ENCODE measurements at regions not wholly inside any gene's neighbourhood (a gene's known extent, or its start where the extent isn't known, plus 50 kb on each side); places are given as distances from the start of the nearest gene placed in this dataset.

- H3K27me3 ChIP-seq = no peaks in the 10 kb centered on the region
- TF ChIP-seq EZH2phosphoT487 (IDR thresholded peaks at IDR 0.05) (no peak), EZH2 (IDR thresholded peaks at IDR 0.05) (no peak), CTCF (IDR thresholded peaks at IDR 0.05) (no peak)
- Mint-ChIP-seq H3K4me3 (no peak overlapping the region), H3K27me3 (ENCODE audit: insufficient read depth, low read depth) (no peaks in the 10 kb centered on the region), H3K36me3 (no peaks in the 10 kb centered on the region), H3K9me3 (peaks cover 8% of the 10 kb centered on the region), H3K4me1 (no peaks in the 10 kb centered on the region), H3K27ac (no peak overlapping the region)
- H3F3A ChIP-seq (ENCODE audit: low read depth) = no peaks in the 10 kb centered on the region
- H3K9me3 ChIP-seq (ENCODE audit: low read depth) = no peaks in the 10 kb centered on the region
- no peak overlapping the region for H3K9ac ChIP-seq
- H3K79me2 ChIP-seq (ENCODE audit: low read depth) = no peaks in the 10 kb centered on the region
- DNase-seq (ENCODE audit: low spot score) = no peak
- H4K20me1 ChIP-seq (ENCODE audit: low read depth) = no peaks in the 10 kb centered on the region
- H2AFZ ChIP-seq (replicated peaks) = peak overlapping the region; percentile 26
- no peaks in the 10 kb centered on the region for H3K36me3 ChIP-seq
- H3K4me1 ChIP-seq = no peaks in the 10 kb centered on the region
- H3K4me3 ChIP-seq = no peak overlapping the region
- H3K27ac ChIP-seq = no peak overlapping the region
- H3K4me2 ChIP-seq = no peak overlapping the region
Measured at GRCh38 chr7:125834421-125834820, 904.8 kb upstream of the POT1 start.

- no peak for TF ChIP-seq CTCF (IDR thresholded peaks at IDR 0.05)
- Histone ChIP-seq H3F3A (ENCODE audit: low read depth) (no peaks in the 10 kb centered on the region), H3K9ac (no peak overlapping the region), H3K27ac (no peak overlapping the region), H4K20me1 (ENCODE audit: low read depth) (no peaks in the 10 kb centered on the region), H3K27me3 (no peaks in the 10 kb centered on the region), H3K4me2 (no peak overlapping the region), H2AFZ (replicated peaks) (peak overlapping the region; percentile 26), H3K9me3 (ENCODE audit: low read depth) (no peaks in the 10 kb centered on the region), H3K4me1 (no peaks in the 10 kb centered on the region), H3K4me3 (no peak overlapping the region), H3K36me3 (no peaks in the 10 kb centered on the region), H3K79me2 (ENCODE audit: low read depth) (no peaks in the 10 kb centered on the region)
- Mint-ChIP-seq H3K27me3 (ENCODE audit: insufficient read depth, low read depth) (no peaks in the 10 kb centered on the region), H3K36me3 (no peaks in the 10 kb centered on the region), H3K4me1 (no peaks in the 10 kb centered on the region), H3K4me3 (no peak overlapping the region), H3K9me3 (peaks cover 8% of the 10 kb centered on the region), H3K27ac (no peak overlapping the region)
- no peak for DNase-seq (ENCODE audit: low spot score)
Measured at GRCh38 chr7:125833839-125834238, 904.2 kb upstream of the POT1 start.

- TF ChIP-seq EZH2 (IDR thresholded peaks at IDR 0.05) (no peak), EZH2phosphoT487 (IDR thresholded peaks at IDR 0.05) (no peak), CTCF (IDR thresholded peaks at IDR 0.05) (no peak)
- no peak overlapping the region for H3K4me3 Mint-ChIP-seq
- no peaks in the 10 kb centered on the region for H3K36me3 Mint-ChIP-seq
- Histone ChIP-seq H3K79me2 (ENCODE audit: low read depth) (no peaks in the 10 kb centered on the region), H3K4me1 (no peaks in the 10 kb centered on the region), H3K9me3 (ENCODE audit: low read depth) (no peaks in the 10 kb centered on the region), H3K9ac (no peak overlapping the region), H3F3A (ENCODE audit: low read depth) (no peaks in the 10 kb centered on the region), H3K4me3 (no peak overlapping the region), H3K36me3 (no peaks in the 10 kb centered on the region), H4K20me1 (ENCODE audit: low read depth) (no peaks in the 10 kb centered on the region), H3K27ac (no peak overlapping the region), H3K4me2 (no peak overlapping the region), H3K27me3 (no peaks in the 10 kb centered on the region), H2AFZ (replicated peaks) (no peak overlapping the region)
- DNase-seq (ENCODE audit: low spot score) = no peak
- H3K27ac Mint-ChIP-seq = no peak overlapping the region
- H3K27me3 Mint-ChIP-seq (ENCODE audit: insufficient read depth, low read depth) = no peaks in the 10 kb centered on the region
- H3K4me1 Mint-ChIP-seq = no peaks in the 10 kb centered on the region
- H3K9me3 Mint-ChIP-seq = peaks cover 13% of the 10 kb centered on the region
Measured at GRCh38 chr7:125830743-125831142, 901.1 kb upstream of the POT1 start.
